PC-9 (cell line): ENCODE measurements at regions not wholly inside any gene's neighbourhood (a gene's known extent, or its start where the extent isn't known, plus 50 kb on each side); places are given as distances from the start of the nearest gene placed in this dataset.

Experiments used
- CTCF ChIP-seq: fragments of 200-600 bp; sonication (generic); conservative IDR thresholded peaks from 2 replicates; pipeline ENCODE4 v1.6.1; 2017; ENCODE audit warnings: mixed run types, antibody characterized with exemption, mild to moderate bottlenecking, moderate library complexity
- EZH2 ChIP-seq: fragments of 200-600 bp; sonication (generic); IDR thresholded peaks from 2 replicates; pipeline ENCODE4 v1.8.0; 2017; ENCODE audit warnings: antibody characterized with exemption, low read depth

- TF ChIP-seq EZH2 (no peak), CTCF (no peak)
Measured at GRCh38 chr4:60506061-60506460, 694.1 kb upstream of the ADGRL3 start.
